Liver (tissue), 7 donors: ENCODE measurements at regions not wholly inside any gene's neighbourhood (a gene's known extent, or its start where the extent isn't known, plus 50 kb on each side); places are given as distances from the start of the nearest gene placed in this dataset.

Source experiments
- DNase-seq: peaks from one replicate; pipeline ENCODE4 v3.0.0-alpha.2; 2017; ENCODE audit warnings: low spot score
- H3K27ac ChIP-seq, 2 donors: one replicate each; pipeline ENCODE4 v1.7.0; 2013; ENCODE audit warnings: inconsistent platforms in 2 of 2, low read length in 2 of 2, control low read depth in 1 of 2, low read depth in 1 of 2, mild to moderate bottlenecking in 1 of 2
- H3K27me3 ChIP-seq, 4 donors: one replicate each; pipeline versions ENCODE4 v1.6.1 to v1.7.0; 2013; ENCODE audit warnings: low read length in 3 of 4, inconsistent platforms in 1 of 4, mild to moderate bottlenecking in 1 of 4, moderate library complexity in 1 of 4; ENCODE audit not compliant: control insufficient read depth in 4 of 4, insufficient read depth in 4 of 4
- H3K36me3 ChIP-seq, 4 donors: one replicate each; pipeline versions ENCODE4 v1.6.1 to v1.7.0; 2013; ENCODE audit warnings: low read length in 3 of 4, mild to moderate bottlenecking in 3 of 4, low read depth in 1 of 4, moderate library complexity in 1 of 4; ENCODE audit not compliant: control insufficient read depth in 4 of 4, insufficient read depth in 3 of 4
- H3K4me1 ChIP-seq, 4 donors: one replicate each; pipeline versions ENCODE4 v1.6.1 to v1.7.0; 2013; ENCODE audit warnings: low read length in 3 of 4, mild to moderate bottlenecking in 3 of 4, moderate library complexity in 1 of 4; ENCODE audit not compliant: control insufficient read depth in 4 of 4, insufficient read depth in 4 of 4
- H3K4me3 ChIP-seq, 3 donors: one replicate each; pipeline versions ENCODE4 v1.6.1 to v1.7.0; 2013; ENCODE audit warnings: low read length in 3 of 3, control low read depth in 1 of 3, low read depth in 1 of 3, mild to moderate bottlenecking in 1 of 3
- H3K9ac ChIP-seq, 2 donors: one replicate each; pipeline ENCODE4 v1.7.0; 2013; ENCODE audit warnings: low read length in 2 of 2, mild to moderate bottlenecking in 2 of 2, moderate library complexity in 2 of 2, control low read depth in 1 of 2, low read depth in 1 of 2
- H3K9me3 ChIP-seq, 4 donors: one replicate each; pipeline versions ENCODE4 v1.6.1 to v1.7.0; 2013; ENCODE audit warnings: low read length in 3 of 4; ENCODE audit not compliant: control insufficient read depth in 4 of 4
- EGR1 ChIP-seq, 2 donors: IDR thresholded peaks; 2 replicates each; pipeline ENCODE4 v1.6.1; 2016 to 2018; ENCODE audit warnings: antibody characterized with exemption in 2 of 2, low read depth in 2 of 2
- FOXA2 ChIP-seq: IDR thresholded peaks from 2 replicates; pipeline ENCODE4 v1.6.1; 2016; ENCODE audit warnings: antibody characterized with exemption
- GABPA ChIP-seq, 2 donors: IDR thresholded peaks in 1 of 2; conservative IDR thresholded peaks in 1 of 2; 2 replicates each; pipeline ENCODE4 v1.6.1; 2016; ENCODE audit warnings: antibody characterized with exemption in 2 of 2, mild to moderate bottlenecking in 1 of 2, moderate library complexity in 1 of 2
- HNF4A ChIP-seq, 2 donors: conservative IDR thresholded peaks; 2 replicates each; pipeline ENCODE4 v1.6.1; 2016; ENCODE audit warnings: antibody characterized with exemption in 2 of 2, mild to moderate bottlenecking in 2 of 2
- HNF4G ChIP-seq: IDR thresholded peaks from 2 replicates; pipeline ENCODE4 v1.6.1; 2016; ENCODE audit warnings: antibody characterized with exemption
- JUND ChIP-seq, 2 donors: IDR thresholded peaks; 2 replicates each; pipeline ENCODE4 v1.6.1; 2016; ENCODE audit warnings: antibody characterized with exemption in 2 of 2
- NR2F2 ChIP-seq: IDR thresholded peaks from 2 replicates; pipeline ENCODE4 v1.6.1; 2016; ENCODE audit warnings: antibody characterized with exemption
- RAD21 ChIP-seq, 2 donors: IDR thresholded peaks; 2 replicates each; pipeline ENCODE4 v1.6.1; 2016; ENCODE audit warnings: antibody characterized with exemption in 2 of 2, mild to moderate bottlenecking in 2 of 2
- RXRA ChIP-seq, 2 donors: IDR thresholded peaks; 2 replicates each; pipeline ENCODE4 v1.6.1; 2017 to 2018; ENCODE audit warnings: antibody characterized with exemption in 2 of 2, mild to moderate bottlenecking in 1 of 2
- SP1 ChIP-seq: IDR thresholded peaks from 2 replicates; pipeline ENCODE4 v1.6.1; 2018; ENCODE audit warnings: antibody characterized with exemption, mild to moderate bottlenecking
- TAF1 ChIP-seq: conservative IDR thresholded peaks from 2 replicates; pipeline ENCODE4 v1.6.1; 2016; ENCODE audit warnings: antibody characterized with exemption, mild to moderate bottlenecking
- WGBS: extraction: QIAGEN DNeasy Blood & Tissue Kit; methylation state at CpG from one replicate; pipeline ENCODE4 v1.1.7; 2013; 5-methylcytosine and 5-hydroxymethylcytosine counted together
- TF ChIP-seq, protein P1 (sequence below): IDR thresholded peaks from 2 replicates; pipeline ENCODE4 v1.6.1; 2016; ENCODE audit warnings: antibody characterized with exemption
- TF ChIP-seq, protein P2 (sequence below): IDR thresholded peaks from 2 replicates; pipeline ENCODE4 v1.6.1; 2016; ENCODE audit warnings: antibody characterized with exemption
- TF ChIP-seq, protein P3 (sequence below): IDR thresholded peaks from 2 replicates; pipeline ENCODE4 v1.6.1; 2016; ENCODE audit warnings: antibody characterized with exemption
- TF ChIP-seq, protein P4 (sequence below): IDR thresholded peaks from 2 replicates; pipeline ENCODE4 v1.6.1; 2016; ENCODE audit warnings: antibody characterized with exemption, mild to moderate bottlenecking
- donor health status: healthy.
- donor health status: healthy.
- donor health status: healthy.
- donor health status: healthy.

DNA sequence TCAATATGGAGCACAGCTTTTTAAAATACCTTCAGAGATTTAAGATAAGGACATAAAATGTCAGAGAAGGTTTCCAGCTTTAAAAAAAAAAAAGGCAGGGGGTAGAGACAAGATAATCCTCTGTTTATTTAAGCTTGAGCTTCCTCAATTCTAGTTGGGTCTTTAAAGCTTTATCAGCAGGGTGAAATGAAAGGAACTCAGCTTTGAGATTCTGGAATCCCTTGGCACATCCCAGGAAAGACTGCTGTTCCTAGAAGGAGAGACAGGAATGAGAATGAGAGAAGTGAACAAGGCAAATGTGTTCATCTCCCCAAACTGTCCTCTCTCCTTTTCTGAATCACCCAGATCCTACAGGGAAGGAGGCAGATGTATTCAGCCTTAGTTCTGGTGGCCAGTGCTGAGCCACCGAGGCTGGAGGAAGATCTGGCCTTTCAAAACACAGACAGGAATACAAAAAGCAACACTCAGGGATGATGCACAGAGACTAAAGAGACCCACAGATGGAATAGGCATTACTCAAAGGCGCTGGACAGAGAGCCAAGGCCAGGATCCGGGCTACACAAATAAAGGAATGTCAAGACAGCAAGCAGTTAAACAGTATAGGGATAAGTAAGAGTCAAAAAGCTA, 385.8 kb upstream of the DUSP10 start:
- H3K9ac ChIP-seq: no peak overlapping the region
- no peak for TF ChIP-seq HNF4A (conservative IDR thresholded peaks at IDR 0.05)
- no peak for TF ChIP-seq GABPA (IDR thresholded peaks at IDR 0.05 in 1 of 2, conservative IDR thresholded peaks at IDR 0.05 in 1 of 2)
- no peak for TF ChIP-seq TAF1
- TF ChIP-seq, protein P1, sequence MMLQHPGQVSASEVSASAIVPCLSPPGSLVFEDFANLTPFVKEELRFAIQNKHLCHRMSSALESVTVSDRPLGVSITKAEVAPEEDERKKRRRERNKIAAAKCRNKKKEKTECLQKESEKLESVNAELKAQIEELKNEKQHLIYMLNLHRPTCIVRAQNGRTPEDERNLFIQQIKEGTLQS: no peak
- TF ChIP-seq JUND (IDR thresholded peaks at IDR 0.05): no peak
- TF ChIP-seq RAD21 (IDR thresholded peaks at IDR 0.05): no peak
- TF ChIP-seq, protein P2, sequence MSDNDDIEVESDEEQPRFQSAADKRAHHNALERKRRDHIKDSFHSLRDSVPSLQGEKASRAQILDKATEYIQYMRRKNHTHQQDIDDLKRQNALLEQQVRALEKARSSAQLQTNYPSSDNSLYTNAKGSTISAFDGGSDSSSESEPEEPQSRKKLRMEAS: no peak
- TF ChIP-seq, protein P3, sequence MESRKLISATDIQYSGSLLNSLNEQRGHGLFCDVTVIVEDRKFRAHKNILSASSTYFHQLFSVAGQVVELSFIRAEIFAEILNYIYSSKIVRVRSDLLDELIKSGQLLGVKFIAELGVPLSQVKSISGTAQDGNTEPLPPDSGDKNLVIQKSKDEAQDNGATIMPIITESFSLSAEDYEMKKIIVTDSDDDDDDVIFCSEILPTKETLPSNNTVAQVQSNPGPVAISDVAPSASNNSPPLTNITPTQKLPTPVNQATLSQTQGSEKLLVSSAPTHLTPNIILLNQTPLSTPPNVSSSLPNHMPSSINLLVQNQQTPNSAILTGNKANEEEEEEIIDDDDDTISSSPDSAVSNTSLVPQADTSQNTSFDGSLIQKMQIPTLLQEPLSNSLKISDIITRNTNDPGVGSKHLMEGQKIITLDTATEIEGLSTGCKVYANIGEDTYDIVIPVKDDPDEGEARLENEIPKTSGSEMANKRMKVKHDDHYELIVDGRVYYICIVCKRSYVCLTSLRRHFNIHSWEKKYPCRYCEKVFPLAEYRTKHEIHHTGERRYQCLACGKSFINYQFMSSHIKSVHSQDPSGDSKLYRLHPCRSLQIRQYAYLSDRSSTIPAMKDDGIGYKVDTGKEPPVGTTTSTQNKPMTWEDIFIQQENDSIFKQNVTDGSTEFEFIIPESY: no peak
- TF ChIP-seq RXRA (IDR thresholded peaks at IDR 0.05): no peak
- TF ChIP-seq EGR1 (IDR thresholded peaks at IDR 0.05; ENCODE audit: low read depth in 2 of 2): no peak
- TF ChIP-seq SP1: no peak
- no peak for TF ChIP-seq NR2F2
- TF ChIP-seq, protein P4, sequence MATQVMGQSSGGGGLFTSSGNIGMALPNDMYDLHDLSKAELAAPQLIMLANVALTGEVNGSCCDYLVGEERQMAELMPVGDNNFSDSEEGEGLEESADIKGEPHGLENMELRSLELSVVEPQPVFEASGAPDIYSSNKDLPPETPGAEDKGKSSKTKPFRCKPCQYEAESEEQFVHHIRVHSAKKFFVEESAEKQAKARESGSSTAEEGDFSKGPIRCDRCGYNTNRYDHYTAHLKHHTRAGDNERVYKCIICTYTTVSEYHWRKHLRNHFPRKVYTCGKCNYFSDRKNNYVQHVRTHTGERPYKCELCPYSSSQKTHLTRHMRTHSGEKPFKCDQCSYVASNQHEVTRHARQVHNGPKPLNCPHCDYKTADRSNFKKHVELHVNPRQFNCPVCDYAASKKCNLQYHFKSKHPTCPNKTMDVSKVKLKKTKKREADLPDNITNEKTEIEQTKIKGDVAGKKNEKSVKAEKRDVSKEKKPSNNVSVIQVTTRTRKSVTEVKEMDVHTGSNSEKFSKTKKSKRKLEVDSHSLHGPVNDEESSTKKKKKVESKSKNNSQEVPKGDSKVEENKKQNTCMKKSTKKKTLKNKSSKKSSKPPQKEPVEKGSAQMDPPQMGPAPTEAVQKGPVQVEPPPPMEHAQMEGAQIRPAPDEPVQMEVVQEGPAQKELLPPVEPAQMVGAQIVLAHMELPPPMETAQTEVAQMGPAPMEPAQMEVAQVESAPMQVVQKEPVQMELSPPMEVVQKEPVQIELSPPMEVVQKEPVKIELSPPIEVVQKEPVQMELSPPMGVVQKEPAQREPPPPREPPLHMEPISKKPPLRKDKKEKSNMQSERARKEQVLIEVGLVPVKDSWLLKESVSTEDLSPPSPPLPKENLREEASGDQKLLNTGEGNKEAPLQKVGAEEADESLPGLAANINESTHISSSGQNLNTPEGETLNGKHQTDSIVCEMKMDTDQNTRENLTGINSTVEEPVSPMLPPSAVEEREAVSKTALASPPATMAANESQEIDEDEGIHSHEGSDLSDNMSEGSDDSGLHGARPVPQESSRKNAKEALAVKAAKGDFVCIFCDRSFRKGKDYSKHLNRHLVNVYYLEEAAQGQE: no peak
- TF ChIP-seq HNF4G: no peak
- TF ChIP-seq FOXA2: no peak
- no peaks in the 10 kb centered on the region for H3K36me3 ChIP-seq
- H3K4me3 ChIP-seq: no peak overlapping the region
- no peaks in the 10 kb centered on the region for H3K4me1 ChIP-seq
- no peak overlapping the region for H3K27ac ChIP-seq
- H3K27me3 ChIP-seq: no peaks in the 10 kb centered on the region
- 92% methylated on average over 3 of the region's 3 CpGs for WGBS
- no peaks in the 10 kb centered on the region for H3K9me3 ChIP-seq
- no peak for DNase-seq

DNA sequence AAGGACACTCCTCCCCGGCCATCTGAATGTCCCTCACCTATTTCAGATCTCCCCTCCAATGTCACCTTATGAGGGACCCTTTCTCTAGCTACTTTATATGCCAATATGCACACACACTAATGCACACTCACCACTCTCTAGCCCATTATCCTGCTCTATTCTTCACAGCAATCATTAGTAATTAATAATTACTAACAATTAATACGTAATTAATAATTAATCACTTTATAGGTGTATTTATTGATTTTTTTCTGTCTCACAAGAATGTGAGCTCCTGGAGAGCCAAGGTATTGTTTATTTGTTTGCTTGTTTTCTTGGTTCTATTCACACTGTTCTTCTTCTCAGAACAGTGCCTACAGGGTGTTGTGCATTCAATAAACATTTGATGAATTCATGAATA, 385.2 kb upstream of the DUSP10 start:
- DNase-seq: no peak
- Histone ChIP-seq H3K4me3 (no peak overlapping the region), H3K27ac (no peak overlapping the region), H3K27me3 (no peaks in the 10 kb centered on the region), H3K4me1 (no peaks in the 10 kb centered on the region), H3K36me3 (no peaks in the 10 kb centered on the region), H3K9me3 (no peaks in the 10 kb centered on the region), H3K9ac (no peak overlapping the region)
- TF ChIP-seq RXRA (IDR thresholded peaks at IDR 0.05) (no peak), EGR1 (IDR thresholded peaks at IDR 0.05; ENCODE audit: low read depth in 2 of 2) (no peak)
- 73% methylated on average over 2 of the region's 2 CpGs for WGBS
